NCI-H82 (cell line): ENCODE measurements at regions not wholly inside any gene's neighbourhood (a gene's known extent, or its start where the extent isn't known, plus 50 kb on each side); places are given as distances from the start of the nearest gene placed in this dataset.
"Not testable (repeated sequence)": the region's sequence is repeated elsewhere in the genome, so short reads cannot be mapped to it uniquely, and the experiment has no call there.

ENCODE experiments used
- DNase-seq: peaks from one replicate; lab custom pipeline; 2025; lab: John Stamatoyannopoulos, UW

- DNase-seq, result no peak
These were observed 646.6 kb upstream of the PTBP2 start for GRCh38 chr1:96074876-96075577.

- no peak for DNase-seq
These were observed 645.7 kb upstream of the PTBP2 start for GRCh38 chr1:96075704-96076455.

GRCh38 chr1:96076589-96076988 lies 645.0 kb upstream of the PTBP2 start:
- DNase-seq, result no peak

GRCh38 chr1:96079581-96079980 lies 642.0 kb upstream of the PTBP2 start:
- no peak for DNase-seq

GRCh38 chr1:96080925-96081324 lies 640.7 kb upstream of the PTBP2 start:
- DNase-seq, result peak; percentile 81

- no peak for DNase-seq
These were observed 633.9 kb upstream of the PTBP2 start for GRCh38 chr1:96087719-96088118.

- DNase-seq, result no peak
These were observed 631.5 kb upstream of the PTBP2 start for GRCh38 chr1:96090134-96090533.

- DNase-seq, result no peak
These were observed 625.6 kb upstream of the PTBP2 start for GRCh38 chr1:96095849-96096612.

- DNase-seq, result no peak
These were observed 624.8 kb upstream of the PTBP2 start for GRCh38 chr1:96096613-96097321.

GRCh38 chr1:96104506-96104905 lies 617.1 kb upstream of the PTBP2 start:
- DNase-seq, result no peak

- DNase-seq, result no peak
These were observed 616.7 kb upstream of the PTBP2 start for GRCh38 chr1:96104906-96105305.

- DNase-seq, result no peak
These were observed 604.9 kb upstream of the PTBP2 start for GRCh38 chr1:96116731-96117130.

GRCh38 chr1:96130432-96130831 lies 591.2 kb upstream of the PTBP2 start:
- DNase-seq, result no peak

- no peak for DNase-seq
These were observed 576.9 kb upstream of the PTBP2 start for GRCh38 chr1:96144636-96145035.

GRCh38 chr1:96145492-96145891 lies 576.1 kb upstream of the PTBP2 start:
- DNase-seq, result no peak

GRCh38 chr1:96152957-96153356 lies 568.6 kb upstream of the PTBP2 start:
- DNase-seq, result not testable (repeated sequence)

GRCh38 chr1:96157101-96157500 lies 564.5 kb upstream of the PTBP2 start:
- DNase-seq, result no peak

- no peak for DNase-seq
These were observed 562.2 kb upstream of the PTBP2 start for GRCh38 chr1:96159379-96159778.

GRCh38 chr1:96164053-96164452 lies 557.5 kb upstream of the PTBP2 start:
- no peak for DNase-seq

GRCh38 chr1:96178053-96178452 lies 543.5 kb upstream of the PTBP2 start:
- no peak for DNase-seq

GRCh38 chr1:96183485-96183884 lies 538.1 kb upstream of the PTBP2 start:
- DNase-seq, result no peak

GRCh38 chr1:96183928-96184327 lies 537.7 kb upstream of the PTBP2 start:
- no peak for DNase-seq
